Smooth muscle cell (in vitro differentiated cells): ENCODE measurements at regions not wholly inside any gene's neighbourhood (a gene's known extent, or its start where the extent isn't known, plus 50 kb on each side); places are given as distances from the start of the nearest gene placed in this dataset.

Source experiments
- DNase-seq: peaks from one replicate; lab custom pipeline; 2025; ENCODE audit not compliant: unreplicated experiment; lab: John Stamatoyannopoulos, UW
- H2AFZ ChIP-seq: fragments of 200-600 bp; sonication (generic); 2 replicates; pipeline ENCODE4 v1.6.0; 2016; ENCODE audit warnings: antibody characterized with exemption, low read depth, mild to moderate bottlenecking
- H3F3A ChIP-seq: fragments of 200-600 bp; sonication (generic); 2 replicates; pipeline ENCODE4 v1.6.0; 2017; ENCODE audit warnings: antibody characterized with exemption, low read depth
- H3K27ac ChIP-seq: fragments of 200-600 bp; sonication (generic); 2 replicates; pipeline ENCODE4 v1.5.1; 2016; ENCODE audit warnings: low read depth, mild to moderate bottlenecking
- H3K27me3 ChIP-seq: fragments of 200-600 bp; sonication (generic); 2 replicates; pipeline ENCODE4 v1.6.1; 2016; ENCODE audit warnings: low read depth, mild to moderate bottlenecking
- H3K36me3 ChIP-seq: fragments of 200-600 bp; sonication (generic); 2 replicates; pipeline ENCODE4 v1.5.1; 2016; ENCODE audit warnings: low read depth
- H3K4me1 ChIP-seq: fragments of 200-600 bp; sonication (generic); 2 replicates; pipeline ENCODE4 v1.5.1; 2016; ENCODE audit warnings: low read depth
- H3K4me2 ChIP-seq: fragments of 200-600 bp; sonication (generic); 2 replicates; pipeline ENCODE4 v1.6.0; 2016; ENCODE audit warnings: mild to moderate bottlenecking
- H3K4me3 ChIP-seq: fragments of 200-600 bp; sonication (generic); 2 replicates; pipeline ENCODE4 v1.5.1; 2016; ENCODE audit warnings: mild to moderate bottlenecking
- H3K79me2 ChIP-seq: fragments of 200-600 bp; sonication (generic); 2 replicates; pipeline ENCODE4 v1.6.0; 2016; ENCODE audit warnings: low read depth, mild to moderate bottlenecking
- H3K9ac ChIP-seq: fragments of 200-600 bp; sonication (generic); 2 replicates; pipeline ENCODE4 v1.6.0; 2016; ENCODE audit warnings: low read depth
- H3K9me3 ChIP-seq: fragments of 200-600 bp; sonication (generic); replicated peaks from 2 replicates; pipeline ENCODE4 v1.5.1; 2016; ENCODE audit warnings: low read depth
- H4K20me1 ChIP-seq: fragments of 200-600 bp; sonication (generic); 2 replicates; pipeline ENCODE4 v1.6.0; 2016; ENCODE audit warnings: low read depth
- WGBS: methylation state at CpG from one replicate; pipeline ENCODE4 v1.1.7; 2016; ENCODE audit warnings: low lambda C conversion rate; 5-methylcytosine and 5-hydroxymethylcytosine counted together
- TF ChIP-seq, protein P1 (sequence below): fragments of 200-600 bp; sonication (generic); IDR thresholded peaks from 2 replicates; pipeline ENCODE4 v1.5.1; 2017; ENCODE audit warnings: borderline replicate concordance, mild to moderate bottlenecking, antibody characterized with exemption; ENCODE audit not compliant: insufficient read depth, poor library complexity, severe bottlenecking

DNA sequence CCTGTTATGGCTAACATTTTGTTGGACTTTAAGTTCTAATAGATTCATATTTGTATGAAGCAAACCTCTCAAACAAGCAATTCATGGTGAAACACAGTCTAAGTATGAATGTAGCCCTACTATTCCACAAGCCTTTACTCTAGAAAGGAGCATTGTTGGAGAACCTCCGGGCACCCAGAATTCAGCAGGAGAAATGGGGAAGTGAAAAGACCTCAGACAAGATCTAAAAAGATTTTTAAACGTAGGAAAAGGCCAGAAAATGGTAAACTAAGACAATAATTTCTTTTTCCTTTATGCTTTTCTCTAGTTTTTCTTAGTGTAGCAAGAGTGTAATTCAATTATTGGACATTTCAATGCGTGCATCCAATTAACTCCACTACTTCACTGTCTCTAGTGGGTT, 426.4 kb downstream of the INSC start:
- Histone ChIP-seq H3K4me3 (no peak overlapping the region), H3K27me3 (no peaks in the 10 kb centered on the region), H3F3A (no peaks in the 10 kb centered on the region), H3K4me2 (no peak overlapping the region), H3K79me2 (no peaks in the 10 kb centered on the region), H3K9me3 (no peaks in the 10 kb centered on the region), H3K9ac (no peak overlapping the region), H3K27ac (no peak overlapping the region), H4K20me1 (no peaks in the 10 kb centered on the region), H3K4me1 (peaks cover 15% of the 10 kb centered on the region), H2AFZ (no peak overlapping the region), H3K36me3 (no peaks in the 10 kb centered on the region)
- whole genome bisulfite sequencing: 85% methylated on average over 3 of the region's 3 CpGs
- no peak for DNase-seq
- TF ChIP-seq, protein P1, sequence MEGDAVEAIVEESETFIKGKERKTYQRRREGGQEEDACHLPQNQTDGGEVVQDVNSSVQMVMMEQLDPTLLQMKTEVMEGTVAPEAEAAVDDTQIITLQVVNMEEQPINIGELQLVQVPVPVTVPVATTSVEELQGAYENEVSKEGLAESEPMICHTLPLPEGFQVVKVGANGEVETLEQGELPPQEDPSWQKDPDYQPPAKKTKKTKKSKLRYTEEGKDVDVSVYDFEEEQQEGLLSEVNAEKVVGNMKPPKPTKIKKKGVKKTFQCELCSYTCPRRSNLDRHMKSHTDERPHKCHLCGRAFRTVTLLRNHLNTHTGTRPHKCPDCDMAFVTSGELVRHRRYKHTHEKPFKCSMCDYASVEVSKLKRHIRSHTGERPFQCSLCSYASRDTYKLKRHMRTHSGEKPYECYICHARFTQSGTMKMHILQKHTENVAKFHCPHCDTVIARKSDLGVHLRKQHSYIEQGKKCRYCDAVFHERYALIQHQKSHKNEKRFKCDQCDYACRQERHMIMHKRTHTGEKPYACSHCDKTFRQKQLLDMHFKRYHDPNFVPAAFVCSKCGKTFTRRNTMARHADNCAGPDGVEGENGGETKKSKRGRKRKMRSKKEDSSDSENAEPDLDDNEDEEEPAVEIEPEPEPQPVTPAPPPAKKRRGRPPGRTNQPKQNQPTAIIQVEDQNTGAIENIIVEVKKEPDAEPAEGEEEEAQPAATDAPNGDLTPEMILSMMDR: no peak

DNA sequence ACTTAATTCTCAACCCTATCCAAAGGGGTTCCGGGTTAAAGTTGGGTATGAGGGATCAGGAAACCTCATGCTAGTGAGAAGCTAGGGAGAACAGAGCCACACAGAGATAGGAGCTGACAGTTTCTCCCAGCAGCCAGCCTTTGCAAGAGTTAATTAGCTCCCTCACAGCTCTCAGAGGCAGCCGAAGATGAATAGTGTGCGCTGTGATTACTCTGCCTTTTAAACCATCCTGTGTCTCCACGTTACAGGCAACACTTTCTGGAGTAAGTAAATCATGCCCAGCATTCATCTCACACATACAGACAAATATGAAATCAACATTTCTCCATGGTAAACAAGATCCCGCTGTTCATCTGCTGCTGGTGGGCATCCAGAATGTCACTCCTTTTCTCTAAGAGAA, 429.6 kb downstream of the INSC start:
- Histone ChIP-seq H4K20me1 (no peaks in the 10 kb centered on the region), H3K9me3 (no peaks in the 10 kb centered on the region), H2AFZ (no peak overlapping the region), H3F3A (no peaks in the 10 kb centered on the region), H3K27me3 (no peaks in the 10 kb centered on the region), H3K79me2 (no peaks in the 10 kb centered on the region), H3K4me1 (peaks cover 23% of the 10 kb centered on the region), H3K9ac (no peak overlapping the region), H3K36me3 (no peaks in the 10 kb centered on the region), H3K4me3 (no peak overlapping the region), H3K4me2 (no peak overlapping the region), H3K27ac (no peak overlapping the region)
- DNase-seq: no peak
- 84% methylated on average over 5 of the region's 5 CpGs for WGBS
- TF ChIP-seq, protein P1: no peak

DNA sequence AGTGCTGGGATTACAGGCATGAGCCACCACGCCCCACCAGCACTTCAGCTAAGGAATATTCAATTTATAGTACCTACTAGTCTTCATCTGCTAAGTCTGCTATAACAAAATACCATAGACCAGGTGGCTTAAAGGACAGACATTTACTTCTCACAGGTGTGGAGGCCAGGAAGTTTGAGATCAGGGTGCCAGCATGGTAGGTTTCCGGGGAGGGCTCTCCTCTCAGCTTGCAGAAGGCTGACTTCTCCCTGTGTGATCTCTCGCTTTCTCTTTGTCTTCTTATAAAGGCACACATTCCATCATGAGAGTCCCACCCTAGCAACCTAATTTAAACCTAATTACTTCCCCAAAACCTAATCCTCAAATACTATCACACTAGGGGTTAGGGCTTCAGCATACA, 433.0 kb downstream of the INSC start:
- Histone ChIP-seq H4K20me1 (no peaks in the 10 kb centered on the region), H3K9me3 (no peaks in the 10 kb centered on the region), H3K4me1 (peaks cover 32% of the 10 kb centered on the region), H3F3A (no peaks in the 10 kb centered on the region), H3K4me3 (no peak overlapping the region), H3K9ac (no peak overlapping the region), H3K27me3 (no peaks in the 10 kb centered on the region), H3K4me2 (no peak overlapping the region), H3K27ac (no peak overlapping the region), H2AFZ (no peak overlapping the region), H3K36me3 (no peaks in the 10 kb centered on the region), H3K79me2 (no peaks in the 10 kb centered on the region)
- TF ChIP-seq, protein P1: no peak
- 81% methylated on average over 3 of the region's 3 CpGs for WGBS
- no peak for DNase-seq
